ENCODE measurements at regions not wholly inside any gene's neighbourhood (a gene's known extent, or its start where the extent isn't known, plus 50 kb on each side); places are given as distances from the start of the nearest gene placed in this dataset.
"Not testable (repeated sequence)": the region's sequence is repeated elsewhere in the genome, so short reads cannot be mapped to it uniquely, and the experiment has no call there.

DNA sequence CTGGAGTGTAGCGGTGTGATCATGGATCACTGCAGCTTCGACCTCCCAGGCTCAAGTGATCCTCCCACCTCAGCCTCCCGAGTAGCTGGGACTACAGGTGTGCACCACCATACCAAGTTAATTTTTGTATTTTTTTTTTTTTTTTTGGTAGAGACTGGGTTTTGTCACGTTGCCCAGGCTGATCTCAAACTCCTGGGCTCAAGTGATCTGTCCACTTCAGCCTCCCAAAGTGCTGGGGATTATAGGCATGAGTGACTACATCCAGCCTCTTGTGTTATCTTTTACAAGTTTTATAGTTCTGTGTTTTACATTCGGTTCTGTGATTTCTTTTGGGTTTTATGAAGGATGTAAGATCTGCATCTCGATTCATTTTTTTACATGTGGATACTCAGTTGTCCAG lies 52.0 kb upstream of the KCNK2 start:
- TF ChIP-seq, protein P1, sequence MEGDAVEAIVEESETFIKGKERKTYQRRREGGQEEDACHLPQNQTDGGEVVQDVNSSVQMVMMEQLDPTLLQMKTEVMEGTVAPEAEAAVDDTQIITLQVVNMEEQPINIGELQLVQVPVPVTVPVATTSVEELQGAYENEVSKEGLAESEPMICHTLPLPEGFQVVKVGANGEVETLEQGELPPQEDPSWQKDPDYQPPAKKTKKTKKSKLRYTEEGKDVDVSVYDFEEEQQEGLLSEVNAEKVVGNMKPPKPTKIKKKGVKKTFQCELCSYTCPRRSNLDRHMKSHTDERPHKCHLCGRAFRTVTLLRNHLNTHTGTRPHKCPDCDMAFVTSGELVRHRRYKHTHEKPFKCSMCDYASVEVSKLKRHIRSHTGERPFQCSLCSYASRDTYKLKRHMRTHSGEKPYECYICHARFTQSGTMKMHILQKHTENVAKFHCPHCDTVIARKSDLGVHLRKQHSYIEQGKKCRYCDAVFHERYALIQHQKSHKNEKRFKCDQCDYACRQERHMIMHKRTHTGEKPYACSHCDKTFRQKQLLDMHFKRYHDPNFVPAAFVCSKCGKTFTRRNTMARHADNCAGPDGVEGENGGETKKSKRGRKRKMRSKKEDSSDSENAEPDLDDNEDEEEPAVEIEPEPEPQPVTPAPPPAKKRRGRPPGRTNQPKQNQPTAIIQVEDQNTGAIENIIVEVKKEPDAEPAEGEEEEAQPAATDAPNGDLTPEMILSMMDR (IDR thresholded peaks at IDR 0.05) = not testable (repeated sequence)
- TF ChIP-seq EZH2 (IDR thresholded peaks at IDR 0.05) = not testable (repeated sequence)
